ENCODE measurements at regions not wholly inside any gene's neighbourhood (a gene's known extent, or its start where the extent isn't known, plus 50 kb on each side); places are given as distances from the start of the nearest gene placed in this dataset.

- no peak for DNase-seq
- Histone ChIP-seq H3K9ac (ENCODE audit: low read depth in 2 of 2, low read length in 2 of 2) (no peak overlapping the region), H3K9me3 (no peaks in the 10 kb centered on the region), H3K4me3 (no peak overlapping the region), H3K36me3 (no peaks in the 10 kb centered on the region), H3K4me1 (no peaks in the 10 kb centered on the region), H3K27me3 (no peaks in the 10 kb centered on the region), H3K27ac (no peak overlapping the region)
- intact Hi-C loops (cut with DNase I): no loop called here
- TF ChIP-seq CTCF (IDR thresholded peaks at IDR 0.05): no peak
These were observed 322.4 kb downstream of the ANXA1 start for GRCh38 chr9:73474002-73474600.

GRCh38 chr9:73474625-73475024, 323.0 kb downstream of the ANXA1 start:
- no peak for TF ChIP-seq CTCF (IDR thresholded peaks at IDR 0.05)
- Histone ChIP-seq H3K9me3 (no peaks in the 10 kb centered on the region), H3K4me3 (no peak overlapping the region), H3K36me3 (no peaks in the 10 kb centered on the region), H3K27me3 (no peaks in the 10 kb centered on the region), H3K27ac (no peak overlapping the region), H3K4me1 (no peaks in the 10 kb centered on the region), H3K9ac (ENCODE audit: low read depth in 2 of 2, low read length in 2 of 2) (no peak overlapping the region)
- no peak for DNase-seq
- intact Hi-C loops (cut with DNase I): no loop called here

GRCh38 chr9:73494894-73495293, 343.2 kb downstream of the ANXA1 start:
- Histone ChIP-seq H3K9me3 (no peaks in the 10 kb centered on the region), H3K27me3 (no peaks in the 10 kb centered on the region), H3K27ac (no peak overlapping the region), H3K9ac (ENCODE audit: low read depth in 2 of 2, low read length in 2 of 2) (no peak overlapping the region), H3K4me1 (no peaks in the 10 kb centered on the region), H3K36me3 (no peaks in the 10 kb centered on the region), H3K4me3 (no peak overlapping the region)
- DNase-seq: no peak
- TF ChIP-seq CTCF (IDR thresholded peaks at IDR 0.05): no peak
- intact Hi-C loops (cut with DNase I): no loop called here

- Histone ChIP-seq H3K27ac (no peak overlapping the region), H3K4me1 (no peaks in the 10 kb centered on the region), H3K4me3 (no peak overlapping the region), H3K9ac (ENCODE audit: low read depth in 2 of 2, low read length in 2 of 2) (no peak overlapping the region), H3K27me3 (no peaks in the 10 kb centered on the region), H3K9me3 (no peaks in the 10 kb centered on the region), H3K36me3 (no peaks in the 10 kb centered on the region)
- intact Hi-C loops (cut with DNase I): no loop called here
- DNase-seq: no peak
- TF ChIP-seq CTCF (IDR thresholded peaks at IDR 0.05): no peak
These were observed 346.1 kb downstream of the ANXA1 start for GRCh38 chr9:73497796-73498195.

GRCh38 chr9:73515216-73515615, 363.6 kb downstream of the ANXA1 start:
- Histone ChIP-seq H3K9ac (ENCODE audit: low read depth in 2 of 2, low read length in 2 of 2) (no peak overlapping the region), H3K36me3 (no peaks in the 10 kb centered on the region), H3K4me1 (no peaks in the 10 kb centered on the region), H3K27me3 (no peaks in the 10 kb centered on the region), H3K27ac (no peak overlapping the region), H3K4me3 (no peak overlapping the region), H3K9me3 (no peaks in the 10 kb centered on the region)
- intact Hi-C loops (cut with DNase I): no loop called here
- no peak for DNase-seq
- TF ChIP-seq CTCF (IDR thresholded peaks at IDR 0.05): no peak

Measured in colonic mucosa (tissue), 4 donors.